Pons (tissue), 1 donor: ENCODE measurements at regions not wholly inside any gene's neighbourhood (a gene's known extent, or its start where the extent isn't known, plus 50 kb on each side); places are given as distances from the start of the nearest gene placed in this dataset.

Source experiments
- DNase-seq: peaks from one replicate; pipeline ENCODE4 v3.0.0-alpha.2; 2016; ENCODE audit warnings: low spot score

GRCh38 chr2:146295080-146295670 is 1549.7 kb upstream of the ACVR2A start:
- DNase-seq, result no peak

- DNase-seq, result no peak
Measured at GRCh38 chr2:146287281-146287680, 1557.5 kb upstream of the ACVR2A start.

- DNase-seq, result no peak
Measured at GRCh38 chr2:146278881-146279280, 1565.9 kb upstream of the ACVR2A start.

- DNase-seq, result no peak
Measured at GRCh38 chr2:146271131-146271831, 1573.5 kb upstream of the ACVR2A start.

GRCh38 chr2:146270618-146271017 is 1574.2 kb upstream of the ACVR2A start:
- no peak for DNase-seq

GRCh38 chr2:146267093-146267492 is 1577.7 kb upstream of the ACVR2A start:
- DNase-seq, result no peak

GRCh38 chr2:146265656-146266055 is 1579.2 kb upstream of the ACVR2A start:
- no peak for DNase-seq

- no peak for DNase-seq
Measured at GRCh38 chr2:146262606-146263005, 1582.2 kb upstream of the ACVR2A start.

- no peak for DNase-seq
Measured at GRCh38 chr2:146260551-146260950, 1584.3 kb upstream of the ACVR2A start.

- no peak for DNase-seq
Measured at GRCh38 chr2:146259816-146260215, 1585.0 kb upstream of the ACVR2A start.

- no peak for DNase-seq
Measured at GRCh38 chr2:146258071-146258470, 1586.8 kb upstream of the ACVR2A start.

GRCh38 chr2:146252119-146252518 is 1592.7 kb upstream of the ACVR2A start:
- DNase-seq, result no peak

GRCh38 chr2:146251328-146251727 is 1593.5 kb upstream of the ACVR2A start:
- DNase-seq, result no peak

GRCh38 chr2:146246736-146247523 is 1597.9 kb upstream of the ACVR2A start:
- DNase-seq, result no peak

- DNase-seq, result no peak
Measured at GRCh38 chr2:146246002-146246735, 1598.7 kb upstream of the ACVR2A start.

GRCh38 chr2:146244830-146245229 is 1600.0 kb upstream of the ACVR2A start:
- no peak for DNase-seq

- no peak for DNase-seq
Measured at GRCh38 chr2:146244131-146244530, 1600.7 kb upstream of the ACVR2A start.

GRCh38 chr2:146241023-146241422 is 1603.8 kb upstream of the ACVR2A start:
- DNase-seq, result no peak

GRCh38 chr2:146240391-146240790 is 1604.4 kb upstream of the ACVR2A start:
- DNase-seq, result no peak

GRCh38 chr2:146239392-146240135 is 1605.3 kb upstream of the ACVR2A start:
- DNase-seq, result no peak

GRCh38 chr2:146238254-146238966 is 1606.4 kb upstream of the ACVR2A start:
- no peak for DNase-seq
